ENCODE measurements at regions not wholly inside any gene's neighbourhood (a gene's known extent, or its start where the extent isn't known, plus 50 kb on each side); places are given as distances from the start of the nearest gene placed in this dataset.

GRCh38 chr5:138659561-138659960, 84.4 kb upstream of the HSPA9 start:
- no peak overlapping the region for H3K4me3 ChIP-seq (ENCODE audit: low read depth, low read length)
- TF ChIP-seq CTCF (IDR thresholded peaks at IDR 0.05; ENCODE audit: borderline replicate concordance, insufficient read depth, low read depth, low read length) = no peak

GRCh38 chr5:138659121-138659520, 83.9 kb upstream of the HSPA9 start:
- no peak overlapping the region for H3K4me3 ChIP-seq (ENCODE audit: low read depth, low read length)
- no peak for TF ChIP-seq CTCF (IDR thresholded peaks at IDR 0.05; ENCODE audit: borderline replicate concordance, insufficient read depth, low read depth, low read length)

- TF ChIP-seq CTCF (IDR thresholded peaks at IDR 0.05; ENCODE audit: borderline replicate concordance, insufficient read depth, low read depth, low read length) = no peak
- no peak overlapping the region for H3K4me3 ChIP-seq (ENCODE audit: low read depth, low read length)
Measured at GRCh38 chr5:138658676-138659075, 83.5 kb upstream of the HSPA9 start.

- no peak overlapping the region for H3K4me3 ChIP-seq (ENCODE audit: low read depth, low read length)
- no peak for TF ChIP-seq CTCF (IDR thresholded peaks at IDR 0.05; ENCODE audit: borderline replicate concordance, insufficient read depth, low read depth, low read length)
Measured at GRCh38 chr5:138657360-138657759, 82.2 kb upstream of the HSPA9 start.

GRCh38 chr5:138656916-138657315, 81.7 kb upstream of the HSPA9 start:
- no peak overlapping the region for H3K4me3 ChIP-seq (ENCODE audit: low read depth, low read length)
- no peak for TF ChIP-seq CTCF (IDR thresholded peaks at IDR 0.05; ENCODE audit: borderline replicate concordance, insufficient read depth, low read depth, low read length)

- no peak overlapping the region for H3K4me3 ChIP-seq (ENCODE audit: low read depth, low read length)
- TF ChIP-seq CTCF (IDR thresholded peaks at IDR 0.05; ENCODE audit: borderline replicate concordance, insufficient read depth, low read depth, low read length) = no peak
Measured at GRCh38 chr5:138655530-138656190, 80.5 kb upstream of the HSPA9 start.

GRCh38 chr5:138654281-138654867, 79.2 kb upstream of the HSPA9 start:
- TF ChIP-seq CTCF (IDR thresholded peaks at IDR 0.05; ENCODE audit: borderline replicate concordance, insufficient read depth, low read depth, low read length) = no peak
- no peak overlapping the region for H3K4me3 ChIP-seq (ENCODE audit: low read depth, low read length)
